CD4-positive, alpha-beta T cell (primary cell): ENCODE measurements at regions not wholly inside any gene's neighbourhood (a gene's known extent, or its start where the extent isn't known, plus 50 kb on each side); places are given as distances from the start of the nearest gene placed in this dataset.

Experiments used
- ATAC-seq: fragments of 200-7000 bp; cut with Tn5 transposase; one replicate; pipeline ENCODE4 v1.10.0; 2022; ENCODE audit warnings: mild to moderate bottlenecking; ENCODE audit not compliant: poor library complexity
- CTCF ChIA-PET: fragments of 350-600 bp; sonication (Branson Sonifier 250); formaldehyde crosslinking; loops from one replicate; lab custom pipeline; 2021; ENCODE audit warnings: antibody characterized with exemption, inconsistent platforms; lab: Charles Lee
- POLR2A ChIA-PET: fragments of 350-600 bp; sonication (Branson Sonifier 250); formaldehyde crosslinking; loops from one replicate; lab custom pipeline; 2021; ENCODE audit warnings: antibody characterized with exemption, inconsistent platforms; lab: Charles Lee
- DNase-seq, 14 experiments: peaks; one replicate each; pipeline ENCODE4 v3.0.0-alpha.2; 2013 to 2020; ENCODE audit warnings: mixed read lengths in 2 of 14
- H3K27ac ChIP-seq, 2 donors: one replicate each; pipeline versions ENCODE4 v1.5.1 to v1.7.0; 2013; ENCODE audit warnings: low read length in 2 of 2, low read depth in 1 of 2, mild to moderate bottlenecking in 1 of 2
- H3K27me3 ChIP-seq, 2 experiments: 1 replicate in 1 of 2; 2 replicates in 1 of 2; pipeline versions ENCODE4 v1.6.1 to v1.7.0; 2013; ENCODE audit warnings: low read length in 2 of 2, control low read depth in 1 of 2, mild to moderate bottlenecking in 1 of 2, moderate library complexity in 1 of 2; ENCODE audit not compliant: insufficient read depth in 2 of 2, control insufficient read depth in 1 of 2
- H3K36me3 ChIP-seq: one replicate; pipeline ENCODE4 v1.6.1; 2013; ENCODE audit warnings: low read length, control low read depth; ENCODE audit not compliant: insufficient read depth
- H3K4me1 ChIP-seq: one replicate; pipeline ENCODE4 v1.6.1; 2013; ENCODE audit warnings: low read length, control low read depth; ENCODE audit not compliant: insufficient read depth
- H3K4me3 ChIP-seq: one replicate; pipeline ENCODE4 v1.5.1; 2013; ENCODE audit warnings: mild to moderate bottlenecking, low read length, moderate library complexity
- H3K9me3 ChIP-seq, 2 experiments: 1 replicate in 1 of 2; 2 replicates in 1 of 2; pipeline versions ENCODE4 v1.6.1 to v1.7.0; 2013; ENCODE audit warnings: low read length in 2 of 2, mild to moderate bottlenecking in 2 of 2, control low read depth in 1 of 2, moderate library complexity in 1 of 2; ENCODE audit not compliant: control insufficient read depth in 1 of 2, insufficient read depth in 1 of 2
- H3K27ac Mint-ChIP-seq: one replicate; pipeline ENCODE4 v1.8.0; 2020; ENCODE audit warnings: mixed read lengths
- H3K27me3 Mint-ChIP-seq: one replicate; pipeline ENCODE4 v1.8.0; 2021; ENCODE audit warnings: mixed read lengths
- H3K36me3 Mint-ChIP-seq: one replicate; pipeline ENCODE4 v1.8.0; 2021; ENCODE audit warnings: low read depth, mixed read lengths
- H3K4me1 Mint-ChIP-seq: one replicate; pipeline ENCODE4 v1.8.0; 2021; ENCODE audit warnings: low read depth, mixed read lengths
- H3K4me3 Mint-ChIP-seq: one replicate; pipeline ENCODE4 v1.8.0; 2020; ENCODE audit warnings: mild to moderate bottlenecking, mixed read lengths
- H3K9me3 Mint-ChIP-seq: one replicate; pipeline ENCODE4 v1.8.0; 2020; ENCODE audit warnings: mixed read lengths
- CTCF ChIP-seq: fragments of 200-600 bp; IDR thresholded peaks from one replicate; pipeline ENCODE4 v1.8.0; 2022; ENCODE audit warnings: antibody characterized with exemption, mild to moderate bottlenecking
- intact Hi-C, 2 experiments: fragments of 100-400 bp; cut with DNase I in 1 of 2; cut with micrococcal nuclease in 1 of 2; formaldehyde crosslinking; loops; one replicate each; pipeline versions ENCODE4 v1.15.1 to v1.9.0; 2023 to 2025; cut with DNase I, micrococcal nuclease

- intact Hi-C loops: no loop called here
- DNase-seq: no peak
- H3K4me1 Mint-ChIP-seq: no peaks in the 10 kb centered on the region
- Histone ChIP-seq H3K9me3 (peaks cover 0 to 18% of the 10 kb centered on the region in 2 experiments), H3K4me3 (no peak overlapping the region), H3K36me3 (no peaks in the 10 kb centered on the region), H3K4me1 (no peaks in the 10 kb centered on the region), H3K27me3 (no peaks in the 10 kb centered on the region), H3K27ac (no peak overlapping the region)
- POLR2A ChIA-PET: no interaction called here
- peaks cover 17% of the 10 kb centered on the region for H3K27me3 Mint-ChIP-seq
- no peak overlapping the region for H3K27ac Mint-ChIP-seq
- no peak for ATAC-seq
- no peak for TF ChIP-seq CTCF
- no peak overlapping the region for H3K4me3 Mint-ChIP-seq
- no peaks in the 10 kb centered on the region for H3K36me3 Mint-ChIP-seq
- no peaks in the 10 kb centered on the region for H3K9me3 Mint-ChIP-seq
- CTCF ChIA-PET: no interaction called here
Observed at GRCh38 chr22:49148895-49149418, 678.7 kb downstream of the BRD1 start.

GRCh38 chr22:49147617-49148175 lies 680.0 kb downstream of the BRD1 start:
- ATAC-seq (no peak), DNase-seq (no peak)
- H3K27ac ChIP-seq: no peak overlapping the region
- no peaks in the 10 kb centered on the region for H3K9me3 Mint-ChIP-seq
- intact Hi-C loops: no loop called here
- H3K36me3 Mint-ChIP-seq: no peaks in the 10 kb centered on the region
- ChIA-PET CTCF (no interaction called here), POLR2A (no interaction called here)
- H3K36me3 ChIP-seq: no peaks in the 10 kb centered on the region
- no peaks in the 10 kb centered on the region for H3K4me1 ChIP-seq
- no peaks in the 10 kb centered on the region for H3K4me1 Mint-ChIP-seq
- no peak overlapping the region for H3K4me3 Mint-ChIP-seq
- peaks cover 20% of the 10 kb centered on the region for H3K27me3 Mint-ChIP-seq
- TF ChIP-seq CTCF: no peak
- peaks cover 0 to 13% of the 10 kb centered on the region in 2 experiments for H3K9me3 ChIP-seq
- H3K4me3 ChIP-seq: no peak overlapping the region
- no peak overlapping the region for H3K27ac Mint-ChIP-seq
- H3K27me3 ChIP-seq: no peaks in the 10 kb centered on the region

GRCh38 chr22:49147171-49147570 lies 680.5 kb downstream of the BRD1 start:
- no peak for TF ChIP-seq CTCF
- POLR2A ChIA-PET: no interaction called here
- H3K4me1 Mint-ChIP-seq: no peaks in the 10 kb centered on the region

More at GRCh38 chr22:49147171-49147570, 680.5 kb downstream of the BRD1 start:
- Histone ChIP-seq H3K9me3 (peaks cover 0 to 13% of the 10 kb centered on the region in 2 experiments), H3K36me3 (no peaks in the 10 kb centered on the region), H3K4me3 (no peak overlapping the region), H3K27ac (no peak overlapping the region), H3K27me3 (no peaks in the 10 kb centered on the region), H3K4me1 (no peaks in the 10 kb centered on the region)
- Mint-ChIP-seq H3K27ac (no peak overlapping the region), H3K27me3 (peaks cover 21% of the 10 kb centered on the region), H3K36me3 (no peaks in the 10 kb centered on the region), H3K9me3 (no peaks in the 10 kb centered on the region), H3K4me3 (no peak overlapping the region)
- no peak for DNase-seq
- intact Hi-C loops: no loop called here
- CTCF ChIA-PET: no interaction called here
- no peak for ATAC-seq
